PC-3 (cell line): ENCODE measurements at regions not wholly inside any gene's neighbourhood (a gene's known extent, or its start where the extent isn't known, plus 50 kb on each side); places are given as distances from the start of the nearest gene placed in this dataset.

Experiments
- ATAC-seq: fragments of 200-7000 bp; cut with Tn5 transposase; 2 replicates; pipeline ENCODE4 v1.9.1; 2020; ENCODE audit warnings: mild to moderate bottlenecking, moderate library complexity
- BruUV-seq: library from RNA; stranded (reverse); fragments of 400-500 nt; replicated peaks from 2 replicates; lab custom pipeline; 2021; lab: Mats Ljungman, UMichigan
- CTCF ChIA-PET: fragments of 300-600 bp; sonication (Branson Sonifier 250); formaldehyde crosslinking; loops from one replicate; lab custom pipeline; 2022; ENCODE audit warnings: antibody characterized with exemption; lab: Charles Lee
- POLR2A ChIA-PET: fragments of 300-600 bp; sonication (Branson Sonifier 250); formaldehyde crosslinking; loops from one replicate; lab custom pipeline; 2022; ENCODE audit warnings: antibody characterized with exemption; ENCODE audit not compliant: unreplicated experiment; lab: Charles Lee
- DNase-seq: peaks from one replicate; pipeline ENCODE4 v3.0.0-alpha.2; 2015
- H2AFZ ChIP-seq: fragments of 300-600 bp; sonication (generic); 2 replicates; pipeline ENCODE4 v1.6.0; 2016; ENCODE audit warnings: antibody characterized with exemption, low read length
- H3F3A ChIP-seq: fragments of 300-600 bp; sonication (generic); one replicate; pipeline ENCODE4 v1.6.0; 2017; ENCODE audit warnings: antibody characterized with exemption, low read length, control low read depth, mild to moderate bottlenecking; ENCODE audit not compliant: unreplicated experiment
- H3K27ac ChIP-seq: fragments of 300-600 bp; sonication (generic); 2 replicates; pipeline ENCODE4 v1.5.1; 2016; ENCODE audit warnings: mild to moderate bottlenecking, low read length
- H3K27me3 ChIP-seq: fragments of 300-600 bp; sonication (generic); 2 replicates; pipeline ENCODE4 v1.6.1; 2016; ENCODE audit warnings: low read length, mixed read lengths
- H3K36me3 ChIP-seq: fragments of 300-600 bp; sonication (generic); 2 replicates; pipeline ENCODE4 v1.6.1; 2016; ENCODE audit warnings: low read depth, mixed run types, low read length, mixed read lengths
- H3K4me1 ChIP-seq: fragments of 300-600 bp; sonication (generic); 2 replicates; pipeline ENCODE4 v1.5.1; 2016; ENCODE audit warnings: low read length; ENCODE audit not compliant: insufficient read depth
- H3K4me2 ChIP-seq: fragments of 300-600 bp; sonication (generic); 2 replicates; pipeline ENCODE4 v1.6.0; 2016; ENCODE audit warnings: low read length
- H3K4me3 ChIP-seq: fragments of 300-600 bp; sonication (generic); 2 replicates; pipeline ENCODE4 v1.5.1; 2016; ENCODE audit warnings: mild to moderate bottlenecking, low read length, mixed read lengths
- H3K79me2 ChIP-seq: fragments of 300-600 bp; sonication (generic); 2 replicates; pipeline ENCODE4 v1.6.1; 2017; ENCODE audit warnings: low read length, mixed read lengths
- H3K9ac ChIP-seq: fragments of 300-600 bp; sonication (generic); 2 replicates; pipeline ENCODE4 v1.6.0; 2016; ENCODE audit warnings: mild to moderate bottlenecking, low read length
- H3K9me2 ChIP-seq: fragments of 300-600 bp; sonication (generic); replicated peaks from 2 replicates; pipeline ENCODE4 v1.6.1; 2016; ENCODE audit warnings: mixed run types, low read length, mixed read lengths
- H3K9me3 ChIP-seq: fragments of 300-600 bp; sonication (generic); 2 replicates; pipeline ENCODE4 v1.6.1; 2016; ENCODE audit warnings: low read length, mixed read lengths
- H4K20me1 ChIP-seq: fragments of 300-600 bp; sonication (generic); 2 replicates; pipeline ENCODE4 v1.6.1; 2016; ENCODE audit warnings: low read length, mixed read lengths
- EZH2 ChIP-seq: fragments of 300-600 bp; sonication (generic); IDR thresholded peaks from one replicate; pipeline ENCODE4 v1.6.1; 2017; ENCODE audit warnings: antibody characterized with exemption, mild to moderate bottlenecking, low read length; ENCODE audit not compliant: unreplicated experiment
- EZH2phosphoT487 ChIP-seq: fragments of 300-600 bp; sonication (generic); IDR thresholded peaks from 2 replicates; pipeline ENCODE4 v1.6.1; 2018; ENCODE audit warnings: mild to moderate bottlenecking, antibody characterized with exemption, low read length, borderline replicate concordance
- intact Hi-C: fragments of 100-400 bp; cut with micrococcal nuclease; formaldehyde crosslinking; loops from 2 replicates; pipeline ENCODE4 v1.9.0; 2023
- TF ChIP-seq, protein P1 (sequence below): fragments of 300-600 bp; sonication (generic); conservative IDR thresholded peaks from 2 replicates; pipeline ENCODE4 v1.5.1; 2017; ENCODE audit warnings: antibody characterized with exemption, low read depth, mild to moderate bottlenecking, low read length

DNA sequence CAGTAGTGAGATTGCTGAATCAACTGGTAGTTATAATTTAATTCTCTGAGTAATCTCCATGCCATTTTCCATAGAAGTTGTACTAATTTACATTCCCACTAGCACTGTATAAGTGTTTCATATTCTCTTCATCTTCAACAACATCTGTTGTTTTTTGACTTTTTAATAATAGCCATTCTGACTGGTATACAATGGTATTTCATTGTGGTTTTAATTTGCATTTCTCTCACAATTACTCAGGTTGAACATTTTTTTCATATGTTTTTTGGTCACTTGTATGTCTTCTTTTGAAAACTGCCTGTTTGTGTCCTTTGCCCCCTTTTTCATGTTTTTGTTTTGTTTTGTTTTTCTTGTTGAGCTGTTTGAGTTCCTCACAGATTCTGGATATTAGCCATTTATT lies 880.2 kb downstream of the RAPGEF2 start:
- ChIA-PET CTCF (no interaction called here), POLR2A (no interaction called here)
- no peak overlapping the region for H3K27ac ChIP-seq
- no peaks in the 10 kb centered on the region for H3K9me3 ChIP-seq
- ATAC-seq (no peak), DNase-seq (no peak)
- H3K9me2 ChIP-seq: no peaks in the 10 kb centered on the region
- no TSS peak for BruUV-seq
- H2AFZ ChIP-seq: no peak overlapping the region
- intact Hi-C loops: no loop called here
- H3K79me2 ChIP-seq: no peaks in the 10 kb centered on the region
- no peak overlapping the region for H3K9ac ChIP-seq
- no peak overlapping the region for H3K4me2 ChIP-seq
- no peak for TF ChIP-seq EZH2
- H3K27me3 ChIP-seq: no peaks in the 10 kb centered on the region
- H3F3A ChIP-seq: no peaks in the 10 kb centered on the region
- no peaks in the 10 kb centered on the region for H3K36me3 ChIP-seq
- H3K4me1 ChIP-seq: no peaks in the 10 kb centered on the region
- H3K4me3 ChIP-seq: no peak overlapping the region
- H4K20me1 ChIP-seq: no peaks in the 10 kb centered on the region

DNA sequence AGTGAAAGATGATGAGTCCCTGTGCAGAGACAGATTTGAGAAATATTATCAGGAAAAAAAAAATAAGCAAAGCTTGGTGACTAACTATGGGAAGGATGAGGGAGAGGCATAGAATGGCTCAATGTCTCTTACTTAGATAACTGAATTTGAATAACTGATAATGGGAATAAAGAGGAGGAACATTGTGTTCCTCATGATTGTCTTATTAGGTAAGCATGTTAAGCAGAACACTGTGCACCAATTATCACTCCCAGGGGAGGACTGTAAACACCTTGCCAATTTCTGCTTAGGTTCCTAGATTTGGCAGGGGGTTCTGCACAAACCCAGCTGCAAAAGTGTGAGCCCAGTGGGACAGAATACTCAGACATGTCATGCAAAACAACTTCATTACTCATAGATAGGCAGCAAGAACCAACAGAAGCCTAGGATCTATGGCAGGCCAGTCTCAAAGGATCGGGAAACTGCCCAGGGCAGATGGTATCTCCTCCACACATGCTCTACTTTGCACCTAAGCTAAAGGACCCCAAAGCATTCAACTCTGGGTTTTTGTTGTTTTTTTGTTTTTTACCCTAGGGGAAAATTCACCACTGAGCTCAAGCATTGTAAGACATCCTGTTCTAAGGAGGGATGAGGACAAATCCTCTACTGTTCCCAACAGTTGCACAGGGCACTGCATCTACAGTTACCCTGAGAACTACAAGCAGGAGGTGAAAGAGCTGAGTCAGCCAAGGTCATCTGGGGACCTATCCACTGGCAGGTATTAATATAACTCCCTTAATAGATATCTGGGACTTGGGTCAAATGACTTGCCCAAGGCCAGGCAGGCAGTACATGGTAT lies 907.0 kb downstream of the RAPGEF2 start:
- ChIA-PET CTCF (no interaction called here), POLR2A (no interaction called here)
- Histone ChIP-seq H3K27ac (no peak overlapping the region), H3K9me3 (no peaks in the 10 kb centered on the region), H3K4me1 (no peaks in the 10 kb centered on the region), H2AFZ (no peak overlapping the region), H3K4me3 (no peak overlapping the region), H3F3A (no peaks in the 10 kb centered on the region), H4K20me1 (no peaks in the 10 kb centered on the region), H3K9me2 (no peaks in the 10 kb centered on the region), H3K4me2 (no peak overlapping the region), H3K9ac (no peak overlapping the region), H3K36me3 (no peaks in the 10 kb centered on the region), H3K79me2 (no peaks in the 10 kb centered on the region), H3K27me3 (no peaks in the 10 kb centered on the region)
- BruUV-seq: no TSS peak
- intact Hi-C loops: no loop called here
- TF ChIP-seq EZH2: no peak
- TF ChIP-seq, protein P1, sequence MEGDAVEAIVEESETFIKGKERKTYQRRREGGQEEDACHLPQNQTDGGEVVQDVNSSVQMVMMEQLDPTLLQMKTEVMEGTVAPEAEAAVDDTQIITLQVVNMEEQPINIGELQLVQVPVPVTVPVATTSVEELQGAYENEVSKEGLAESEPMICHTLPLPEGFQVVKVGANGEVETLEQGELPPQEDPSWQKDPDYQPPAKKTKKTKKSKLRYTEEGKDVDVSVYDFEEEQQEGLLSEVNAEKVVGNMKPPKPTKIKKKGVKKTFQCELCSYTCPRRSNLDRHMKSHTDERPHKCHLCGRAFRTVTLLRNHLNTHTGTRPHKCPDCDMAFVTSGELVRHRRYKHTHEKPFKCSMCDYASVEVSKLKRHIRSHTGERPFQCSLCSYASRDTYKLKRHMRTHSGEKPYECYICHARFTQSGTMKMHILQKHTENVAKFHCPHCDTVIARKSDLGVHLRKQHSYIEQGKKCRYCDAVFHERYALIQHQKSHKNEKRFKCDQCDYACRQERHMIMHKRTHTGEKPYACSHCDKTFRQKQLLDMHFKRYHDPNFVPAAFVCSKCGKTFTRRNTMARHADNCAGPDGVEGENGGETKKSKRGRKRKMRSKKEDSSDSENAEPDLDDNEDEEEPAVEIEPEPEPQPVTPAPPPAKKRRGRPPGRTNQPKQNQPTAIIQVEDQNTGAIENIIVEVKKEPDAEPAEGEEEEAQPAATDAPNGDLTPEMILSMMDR: no peak
- TF ChIP-seq EZH2phosphoT487: no peak
- DNase-seq (no peak), ATAC-seq (no peak)

DNA sequence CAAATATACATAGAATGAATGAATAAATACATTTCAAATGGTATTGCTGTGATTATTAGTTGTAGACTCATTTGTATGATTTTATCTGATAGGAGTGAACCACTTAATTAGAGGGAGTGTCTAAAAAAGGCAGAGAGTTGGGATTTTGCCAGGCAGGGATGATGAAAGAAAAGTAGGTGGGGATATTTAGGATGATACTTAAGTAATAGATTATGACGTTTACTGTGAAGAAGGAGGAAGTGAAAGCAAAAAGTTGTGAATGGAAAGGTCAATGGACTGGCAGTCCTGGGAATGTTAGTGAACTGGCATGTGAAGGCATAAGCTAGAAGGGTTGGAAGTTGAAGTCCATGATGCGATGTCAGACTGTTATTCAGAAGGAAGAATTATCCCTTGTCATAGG lies 917.1 kb downstream of the RAPGEF2 start:
- CTCF ChIA-PET: no interaction called here
- Histone ChIP-seq H3K4me3 (no peak overlapping the region), H3K9me2 (no peaks in the 10 kb centered on the region), H3K9ac (no peak overlapping the region), H3K36me3 (no peaks in the 10 kb centered on the region), H3K27me3 (no peaks in the 10 kb centered on the region), H3F3A (no peaks in the 10 kb centered on the region), H3K79me2 (no peaks in the 10 kb centered on the region), H3K4me1 (no peaks in the 10 kb centered on the region), H4K20me1 (no peaks in the 10 kb centered on the region), H3K27ac (no peak overlapping the region), H2AFZ (no peak overlapping the region), H3K4me2 (no peak overlapping the region), H3K9me3 (no peaks in the 10 kb centered on the region)
- intact Hi-C loops: no loop called here
- POLR2A ChIA-PET: no interaction called here
- no TSS peak for BruUV-seq
- DNase-seq: no peak
- no peak for ATAC-seq
- no peak for TF ChIP-seq EZH2phosphoT487
- no peak for TF ChIP-seq EZH2
- TF ChIP-seq, protein P1: no peak
